ENCODE measurements at regions not wholly inside any gene's neighbourhood (a gene's known extent, or its start where the extent isn't known, plus 50 kb on each side); places are given as distances from the start of the nearest gene placed in this dataset.

- no peak for TF ChIP-seq POLR2AphosphoS5 (IDR thresholded peaks at IDR 0.05; ENCODE audit: low read depth, low read length)
- TF ChIP-seq POLR2A (IDR thresholded peaks at IDR 0.05; ENCODE audit: low read depth, low read length): no peak
- no peak for TF ChIP-seq TAF1 (IDR thresholded peaks at IDR 0.05; ENCODE audit: low read depth, low read length)
- no peak for TF ChIP-seq SPI1 (IDR thresholded peaks at IDR 0.05; ENCODE audit: low read depth, low read length)
Observed at GRCh38 chr16:65663774-65664173, 541.9 kb upstream of the CDH11 start.
